ENCODE measurements at regions not wholly inside any gene's neighbourhood (a gene's known extent, or its start where the extent isn't known, plus 50 kb on each side); places are given as distances from the start of the nearest gene placed in this dataset.

- H3K9me3 ChIP-seq (ENCODE audit: control insufficient read depth in 1 of 2, low read length in 2 of 2): no peaks in the 10 kb centered on the region
- no peak overlapping the region for H3K4me3 ChIP-seq (ENCODE audit: low read depth in 1 of 2, low read length in 2 of 2)
- H3K9ac ChIP-seq (ENCODE audit: low read depth in 1 of 2, low read length in 2 of 2): no peak overlapping the region
- no peaks in the 10 kb centered on the region for H3K27me3 ChIP-seq (ENCODE audit: control insufficient read depth in 1 of 2, insufficient read depth in 2 of 2, low read length in 2 of 2)
- no peaks in the 10 kb centered on the region for H3K36me3 ChIP-seq (ENCODE audit: control insufficient read depth in 1 of 2, insufficient read depth in 2 of 2, low read length in 2 of 2)
- no peak overlapping the region for H3K27ac ChIP-seq (ENCODE audit: low read depth, low read length)
- H3K4me1 ChIP-seq (ENCODE audit: control insufficient read depth in 1 of 2, insufficient read depth in 2 of 2, low read length in 2 of 2): no peaks in the 10 kb centered on the region
Observed at GRCh38 chr9:99282406-99282805, 60.3 kb downstream of the SEC61B start.

GRCh38 chr9:99285965-99286364, 63.9 kb downstream of the SEC61B start:
- Histone ChIP-seq H3K4me3 (ENCODE audit: low read depth in 1 of 2, low read length in 2 of 2) (no peak overlapping the region), H3K9me3 (ENCODE audit: control insufficient read depth in 1 of 2, low read length in 2 of 2) (no peaks in the 10 kb centered on the region)

GRCh38 chr9:99286536-99286935, 64.5 kb downstream of the SEC61B start:
- Histone ChIP-seq H3K4me3 (ENCODE audit: low read depth in 1 of 2, low read length in 2 of 2) (no peak overlapping the region), H3K27me3 (ENCODE audit: control insufficient read depth in 1 of 2, insufficient read depth in 2 of 2, low read length in 2 of 2) (no peaks in the 10 kb centered on the region), H3K27ac (ENCODE audit: low read depth, low read length) (no peak overlapping the region), H3K36me3 (ENCODE audit: control insufficient read depth in 1 of 2, insufficient read depth in 2 of 2, low read length in 2 of 2) (no peaks in the 10 kb centered on the region), H3K4me1 (ENCODE audit: control insufficient read depth in 1 of 2, insufficient read depth in 2 of 2, low read length in 2 of 2) (no peaks in the 10 kb centered on the region), H3K9me3 (ENCODE audit: control insufficient read depth in 1 of 2, low read length in 2 of 2) (no peaks in the 10 kb centered on the region), H3K9ac (ENCODE audit: low read depth in 1 of 2, low read length in 2 of 2) (no peak overlapping the region)

More at GRCh38 chr9:99285965-99286364, 63.9 kb downstream of the SEC61B start:
- Histone ChIP-seq H3K36me3 (ENCODE audit: control insufficient read depth in 1 of 2, insufficient read depth in 2 of 2, low read length in 2 of 2) (no peaks in the 10 kb centered on the region), H3K27ac (ENCODE audit: low read depth, low read length) (no peak overlapping the region), H3K9ac (ENCODE audit: low read depth in 1 of 2, low read length in 2 of 2) (no peak overlapping the region), H3K27me3 (ENCODE audit: control insufficient read depth in 1 of 2, insufficient read depth in 2 of 2, low read length in 2 of 2) (no peaks in the 10 kb centered on the region), H3K4me1 (ENCODE audit: control insufficient read depth in 1 of 2, insufficient read depth in 2 of 2, low read length in 2 of 2) (no peaks in the 10 kb centered on the region)

- Histone ChIP-seq H3K27me3 (ENCODE audit: control insufficient read depth in 1 of 2, insufficient read depth in 2 of 2, low read length in 2 of 2) (no peaks in the 10 kb centered on the region), H3K4me1 (ENCODE audit: control insufficient read depth in 1 of 2, insufficient read depth in 2 of 2, low read length in 2 of 2) (no peaks in the 10 kb centered on the region), H3K9me3 (ENCODE audit: control insufficient read depth in 1 of 2, low read length in 2 of 2) (no peaks in the 10 kb centered on the region), H3K27ac (ENCODE audit: low read depth, low read length) (no peak overlapping the region), H3K4me3 (ENCODE audit: low read depth in 1 of 2, low read length in 2 of 2) (no peak overlapping the region), H3K36me3 (ENCODE audit: control insufficient read depth in 1 of 2, insufficient read depth in 2 of 2, low read length in 2 of 2) (no peaks in the 10 kb centered on the region), H3K9ac (ENCODE audit: low read depth in 1 of 2, low read length in 2 of 2) (no peak overlapping the region)
Observed at GRCh38 chr9:99287641-99288040, 65.6 kb downstream of the SEC61B start.

- no peak overlapping the region for H3K9ac ChIP-seq (ENCODE audit: low read depth in 1 of 2, low read length in 2 of 2)
- H3K4me3 ChIP-seq (ENCODE audit: low read depth in 1 of 2, low read length in 2 of 2): no peak overlapping the region
- no peaks in the 10 kb centered on the region for H3K4me1 ChIP-seq (ENCODE audit: control insufficient read depth in 1 of 2, insufficient read depth in 2 of 2, low read length in 2 of 2)
- no peaks in the 10 kb centered on the region for H3K36me3 ChIP-seq (ENCODE audit: control insufficient read depth in 1 of 2, insufficient read depth in 2 of 2, low read length in 2 of 2)
- no peaks in the 10 kb centered on the region for H3K9me3 ChIP-seq (ENCODE audit: control insufficient read depth in 1 of 2, low read length in 2 of 2)
- H3K27ac ChIP-seq (ENCODE audit: low read depth, low read length): no peak overlapping the region
- H3K27me3 ChIP-seq (ENCODE audit: control insufficient read depth in 1 of 2, insufficient read depth in 2 of 2, low read length in 2 of 2): no peaks in the 10 kb centered on the region
Observed at GRCh38 chr9:99288830-99289229, 66.7 kb downstream of the SEC61B start.

GRCh38 chr9:99294850-99295461, 72.9 kb downstream of the SEC61B start:
- Histone ChIP-seq H3K36me3 (ENCODE audit: control insufficient read depth in 1 of 2, insufficient read depth in 2 of 2, low read length in 2 of 2) (no peaks in the 10 kb centered on the region), H3K9me3 (ENCODE audit: control insufficient read depth in 1 of 2, low read length in 2 of 2) (no peaks in the 10 kb centered on the region), H3K27ac (ENCODE audit: low read depth, low read length) (no peak overlapping the region)

GRCh38 chr9:99296291-99296951, 74.3 kb downstream of the SEC61B start:
- Histone ChIP-seq H3K4me3 (ENCODE audit: low read depth in 1 of 2, low read length in 2 of 2) (peak overlapping the region; percentile 30 to 34), H3K4me1 (ENCODE audit: control insufficient read depth in 1 of 2, insufficient read depth in 2 of 2, low read length in 2 of 2) (no peaks in the 10 kb centered on the region), H3K27me3 (ENCODE audit: control insufficient read depth in 1 of 2, insufficient read depth in 2 of 2, low read length in 2 of 2) (no peaks in the 10 kb centered on the region), H3K27ac (ENCODE audit: low read depth, low read length) (no peak overlapping the region), H3K9me3 (ENCODE audit: control insufficient read depth in 1 of 2, low read length in 2 of 2) (no peaks in the 10 kb centered on the region), H3K9ac (ENCODE audit: low read depth in 1 of 2, low read length in 2 of 2) (no peak overlapping the region), H3K36me3 (ENCODE audit: control insufficient read depth in 1 of 2, insufficient read depth in 2 of 2, low read length in 2 of 2) (no peaks in the 10 kb centered on the region)

More at GRCh38 chr9:99294850-99295461, 72.9 kb downstream of the SEC61B start:
- no peak overlapping the region for H3K4me3 ChIP-seq (ENCODE audit: low read depth in 1 of 2, low read length in 2 of 2)
- no peaks in the 10 kb centered on the region for H3K27me3 ChIP-seq (ENCODE audit: control insufficient read depth in 1 of 2, insufficient read depth in 2 of 2, low read length in 2 of 2)
- no peak overlapping the region for H3K9ac ChIP-seq (ENCODE audit: low read depth in 1 of 2, low read length in 2 of 2)
- H3K4me1 ChIP-seq (ENCODE audit: control insufficient read depth in 1 of 2, insufficient read depth in 2 of 2, low read length in 2 of 2): no peaks in the 10 kb centered on the region

- Histone ChIP-seq H3K27ac (ENCODE audit: low read depth, low read length) (no peak overlapping the region), H3K4me1 (ENCODE audit: control insufficient read depth in 1 of 2, insufficient read depth in 2 of 2, low read length in 2 of 2) (no peaks in the 10 kb centered on the region), H3K36me3 (ENCODE audit: control insufficient read depth in 1 of 2, insufficient read depth in 2 of 2, low read length in 2 of 2) (no peaks in the 10 kb centered on the region), H3K9me3 (ENCODE audit: control insufficient read depth in 1 of 2, low read length in 2 of 2) (no peaks in the 10 kb centered on the region), H3K9ac (ENCODE audit: low read depth in 1 of 2, low read length in 2 of 2) (no peak overlapping the region), H3K27me3 (ENCODE audit: control insufficient read depth in 1 of 2, insufficient read depth in 2 of 2, low read length in 2 of 2) (no peaks in the 10 kb centered on the region), H3K4me3 (ENCODE audit: low read depth in 1 of 2, low read length in 2 of 2) (no peak overlapping the region)
Observed at GRCh38 chr9:99298614-99299013, 76.5 kb downstream of the SEC61B start.

- Histone ChIP-seq H3K27ac (ENCODE audit: low read depth, low read length) (no peak overlapping the region), H3K9ac (ENCODE audit: low read depth in 1 of 2, low read length in 2 of 2) (no peak overlapping the region), H3K4me1 (ENCODE audit: control insufficient read depth in 1 of 2, insufficient read depth in 2 of 2, low read length in 2 of 2) (no peaks in the 10 kb centered on the region), H3K4me3 (ENCODE audit: low read depth in 1 of 2, low read length in 2 of 2) (no peak overlapping the region), H3K27me3 (ENCODE audit: control insufficient read depth in 1 of 2, insufficient read depth in 2 of 2, low read length in 2 of 2) (no peaks in the 10 kb centered on the region), H3K36me3 (ENCODE audit: control insufficient read depth in 1 of 2, insufficient read depth in 2 of 2, low read length in 2 of 2) (no peaks in the 10 kb centered on the region), H3K9me3 (ENCODE audit: control insufficient read depth in 1 of 2, low read length in 2 of 2) (no peaks in the 10 kb centered on the region)
Observed at GRCh38 chr9:99299211-99300102, 77.4 kb downstream of the SEC61B start.

GRCh38 chr9:99300103-99300439, 78.0 kb downstream of the SEC61B start:
- H3K4me1 ChIP-seq (ENCODE audit: control insufficient read depth in 1 of 2, insufficient read depth in 2 of 2, low read length in 2 of 2): no peaks in the 10 kb centered on the region
- H3K9me3 ChIP-seq (ENCODE audit: control insufficient read depth in 1 of 2, low read length in 2 of 2): no peaks in the 10 kb centered on the region
- H3K27ac ChIP-seq (ENCODE audit: low read depth, low read length): no peak overlapping the region
- H3K9ac ChIP-seq (ENCODE audit: low read depth in 1 of 2, low read length in 2 of 2): no peak overlapping the region
- H3K36me3 ChIP-seq (ENCODE audit: control insufficient read depth in 1 of 2, insufficient read depth in 2 of 2, low read length in 2 of 2): no peaks in the 10 kb centered on the region
- H3K27me3 ChIP-seq (ENCODE audit: control insufficient read depth in 1 of 2, insufficient read depth in 2 of 2, low read length in 2 of 2): no peaks in the 10 kb centered on the region
- no peak overlapping the region for H3K4me3 ChIP-seq (ENCODE audit: low read depth in 1 of 2, low read length in 2 of 2)

Measured in duodenal mucosa (tissue), 2 donors.